ENCODE measurements at regions not wholly inside any gene's neighbourhood (a gene's known extent, or its start where the extent isn't known, plus 50 kb on each side); places are given as distances from the start of the nearest gene placed in this dataset.

- FAIRE-seq (peak; percentile 61), DNase-seq (ENCODE audit: insufficient read length) (no peak)
- no peak for TF ChIP-seq POLR2A (IDR thresholded peaks at IDR 0.05; ENCODE audit: low read depth, low read length)
- TF ChIP-seq POLR2AphosphoS5 (IDR thresholded peaks at IDR 0.05; ENCODE audit: low read depth, low read length): no peak
- no peak for TF ChIP-seq TAF1 (IDR thresholded peaks at IDR 0.05; ENCODE audit: borderline replicate concordance, low read depth, low read length)
Measured at GRCh38 chr6:235763-236360, 56.4 kb upstream of the DUSP22 start.

- DNase-seq (ENCODE audit: insufficient read length) (no peak), FAIRE-seq (no peak)
- no peak for TF ChIP-seq POLR2AphosphoS5 (IDR thresholded peaks at IDR 0.05; ENCODE audit: low read depth, low read length)
- no peak for TF ChIP-seq POLR2A (IDR thresholded peaks at IDR 0.05; ENCODE audit: low read depth, low read length)
- no peak for TF ChIP-seq TAF1 (IDR thresholded peaks at IDR 0.05; ENCODE audit: borderline replicate concordance, low read depth, low read length)
Measured at GRCh38 chr6:236519-236918, 55.8 kb upstream of the DUSP22 start.

GRCh38 chr6:240151-240550, 52.1 kb upstream of the DUSP22 start:
- FAIRE-seq (no peak), DNase-seq (ENCODE audit: insufficient read length) (no peak)
- no peak for TF ChIP-seq POLR2A (IDR thresholded peaks at IDR 0.05; ENCODE audit: low read depth, low read length)

- FAIRE-seq (no peak), DNase-seq (ENCODE audit: insufficient read length) (no peak)
- TF ChIP-seq TAF1 (IDR thresholded peaks at IDR 0.05; ENCODE audit: borderline replicate concordance, low read depth, low read length) (no peak), POLR2AphosphoS5 (IDR thresholded peaks at IDR 0.05; ENCODE audit: low read depth, low read length) (no peak), POLR2A (IDR thresholded peaks at IDR 0.05; ENCODE audit: low read depth, low read length) (no peak)
Measured at GRCh38 chr6:241336-241865, 50.9 kb upstream of the DUSP22 start.
